ENCODE measurements at regions not wholly inside any gene's neighbourhood (a gene's known extent, or its start where the extent isn't known, plus 50 kb on each side); places are given as distances from the start of the nearest gene placed in this dataset.

GRCh38 chr11:116426761-116427160 is 346.0 kb downstream of the BUD13 start:
- Histone ChIP-seq H3K36me3 (ENCODE audit: control insufficient read depth, insufficient read depth, low read length) (no peaks in the 10 kb centered on the region), H3K4me1 (ENCODE audit: control insufficient read depth, extremely low read depth, insufficient read depth, low read length) (no peaks in the 10 kb centered on the region), H3K27me3 (ENCODE audit: control insufficient read depth, insufficient read depth, low read length) (no peaks in the 10 kb centered on the region), H3K9me3 (ENCODE audit: control insufficient read depth, insufficient read depth, low read depth, low read length) (no peaks in the 10 kb centered on the region), H3K4me2 (ENCODE audit: extremely low read depth, insufficient read depth, low read length) (no peak overlapping the region), H4K20me1 (ENCODE audit: control insufficient read depth, extremely low read depth, insufficient read depth, low read length) (no peaks in the 10 kb centered on the region), H3K4me3 (replicated peaks in 1 of 4; ENCODE audit: control extremely low read depth in 1 of 4, insufficient read depth in 1 of 4, low read depth in 3 of 4, low read length in 4 of 4) (no peak overlapping the region), H3K27ac (ENCODE audit: insufficient read depth, low read length) (no peak overlapping the region), H2AFZ (ENCODE audit: low read length) (no peak overlapping the region), H3K9ac (ENCODE audit: insufficient read depth, low read length) (no peak overlapping the region), H3K79me2 (ENCODE audit: control insufficient read depth, insufficient read depth, low read length) (no peaks in the 10 kb centered on the region)
- TF ChIP-seq EZH2 (IDR thresholded peaks at IDR 0.05; ENCODE audit: low read length, missing control alignments) (no peak), CTCF (conservative IDR thresholded peaks at IDR 0.05 in 1 of 2, IDR thresholded peaks at IDR 0.05 in 1 of 2; ENCODE audit: low read depth in 1 of 2, low read length in 2 of 2) (no peak)
- DNase-seq (ENCODE audit: low read depth in 2 of 2), result no peak

- Histone ChIP-seq H4K20me1 (ENCODE audit: control insufficient read depth, extremely low read depth, insufficient read depth, low read length) (no peaks in the 10 kb centered on the region), H3K4me2 (ENCODE audit: extremely low read depth, insufficient read depth, low read length) (no peak overlapping the region), H3K27ac (ENCODE audit: insufficient read depth, low read length) (no peak overlapping the region), H3K4me1 (ENCODE audit: control insufficient read depth, extremely low read depth, insufficient read depth, low read length) (no peaks in the 10 kb centered on the region), H3K9ac (ENCODE audit: insufficient read depth, low read length) (no peak overlapping the region), H3K4me3 (replicated peaks in 1 of 4; ENCODE audit: control extremely low read depth in 1 of 4, insufficient read depth in 1 of 4, low read depth in 3 of 4, low read length in 4 of 4) (no peak overlapping the region), H3K9me3 (ENCODE audit: control insufficient read depth, insufficient read depth, low read depth, low read length) (no peaks in the 10 kb centered on the region), H2AFZ (ENCODE audit: low read length) (no peak overlapping the region), H3K79me2 (ENCODE audit: control insufficient read depth, insufficient read depth, low read length) (no peaks in the 10 kb centered on the region), H3K36me3 (ENCODE audit: control insufficient read depth, insufficient read depth, low read length) (no peaks in the 10 kb centered on the region), H3K27me3 (ENCODE audit: control insufficient read depth, insufficient read depth, low read length) (no peaks in the 10 kb centered on the region)
- DNase-seq (ENCODE audit: low read depth in 2 of 2), result no peak
- TF ChIP-seq EZH2 (IDR thresholded peaks at IDR 0.05; ENCODE audit: low read length, missing control alignments), result no peak
- no peak for TF ChIP-seq CTCF (conservative IDR thresholded peaks at IDR 0.05 in 1 of 2, IDR thresholded peaks at IDR 0.05 in 1 of 2; ENCODE audit: low read depth in 1 of 2, low read length in 2 of 2)
Observed at GRCh38 chr11:116424615-116425261, 348.0 kb downstream of the BUD13 start.

- H3K27ac ChIP-seq (ENCODE audit: insufficient read depth, low read length), result no peak overlapping the region
- TF ChIP-seq EZH2 (IDR thresholded peaks at IDR 0.05; ENCODE audit: low read length, missing control alignments) (no peak), CTCF (conservative IDR thresholded peaks at IDR 0.05 in 1 of 2, IDR thresholded peaks at IDR 0.05 in 1 of 2; ENCODE audit: low read depth in 1 of 2, low read length in 2 of 2) (no peak)
- no peak overlapping the region for H3K4me3 ChIP-seq (replicated peaks in 1 of 4; ENCODE audit: control extremely low read depth in 1 of 4, insufficient read depth in 1 of 4, low read depth in 3 of 4, low read length in 4 of 4)
- no peak overlapping the region for H2AFZ ChIP-seq (ENCODE audit: low read length)
- no peak overlapping the region for H3K4me2 ChIP-seq (ENCODE audit: extremely low read depth, insufficient read depth, low read length)
- H3K9me3 ChIP-seq (ENCODE audit: control insufficient read depth, insufficient read depth, low read depth, low read length), result no peaks in the 10 kb centered on the region
- no peaks in the 10 kb centered on the region for H3K79me2 ChIP-seq (ENCODE audit: control insufficient read depth, insufficient read depth, low read length)
- no peak overlapping the region for H3K9ac ChIP-seq (ENCODE audit: insufficient read depth, low read length)
- H4K20me1 ChIP-seq (ENCODE audit: control insufficient read depth, extremely low read depth, insufficient read depth, low read length), result no peaks in the 10 kb centered on the region
- no peaks in the 10 kb centered on the region for H3K36me3 ChIP-seq (ENCODE audit: control insufficient read depth, insufficient read depth, low read length)
- no peaks in the 10 kb centered on the region for H3K4me1 ChIP-seq (ENCODE audit: control insufficient read depth, extremely low read depth, insufficient read depth, low read length)
- no peak for DNase-seq (ENCODE audit: low read depth in 2 of 2)
- H3K27me3 ChIP-seq (ENCODE audit: control insufficient read depth, insufficient read depth, low read length), result no peaks in the 10 kb centered on the region
Observed at GRCh38 chr11:116422956-116423600, 349.7 kb downstream of the BUD13 start.
